ENCODE measurements at regions not wholly inside any gene's neighbourhood (a gene's known extent, or its start where the extent isn't known, plus 50 kb on each side); places are given as distances from the start of the nearest gene placed in this dataset.

DNA sequence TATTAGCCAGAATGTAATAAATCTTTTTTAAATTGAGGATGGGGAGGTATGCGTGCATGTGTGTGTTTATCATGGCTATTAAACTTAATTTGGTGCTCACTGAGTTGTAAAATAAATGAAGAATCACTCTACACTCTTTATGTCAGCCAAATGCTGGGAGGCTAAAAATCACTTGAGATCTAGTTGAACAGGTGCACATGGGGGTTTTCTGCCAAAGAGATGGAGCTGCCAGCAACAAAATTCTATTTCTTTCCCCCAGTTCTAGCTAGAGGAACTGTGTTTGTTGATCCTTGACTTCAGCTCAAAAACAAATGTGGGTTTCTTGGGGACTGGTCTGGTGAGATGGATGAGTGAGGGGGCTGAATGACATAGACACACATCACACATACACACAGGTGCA, 183.3 kb upstream of the BTBD3 start:
- TF ChIP-seq CTCF (IDR thresholded peaks at IDR 0.05; ENCODE audit: low read depth, low read length), result no peak
- no peak for DNase-seq

GRCh38 chr20:11738852-11739251, 178.8 kb upstream of the BTBD3 start:
- no peak for DNase-seq
- H3K4me1 ChIP-seq, result no peaks in the 10 kb centered on the region
- H3K9me3 ChIP-seq, result no peaks in the 10 kb centered on the region
- TF ChIP-seq CTCF (IDR thresholded peaks at IDR 0.05; ENCODE audit: low read depth, low read length), result no peak
- H3K27me3 ChIP-seq, result no peaks in the 10 kb centered on the region
- no peak overlapping the region for H3K4me3 ChIP-seq (ENCODE audit: low read depth, low read length)
- no peaks in the 10 kb centered on the region for H3K36me3 ChIP-seq

More for the DNA sequence above, 183.3 kb upstream of the BTBD3 start:
- Histone ChIP-seq H3K27me3 (no peaks in the 10 kb centered on the region), H3K4me3 (ENCODE audit: low read depth, low read length) (no peak overlapping the region), H3K4me1 (no peaks in the 10 kb centered on the region), H3K36me3 (no peaks in the 10 kb centered on the region), H3K9me3 (no peaks in the 10 kb centered on the region)

DNA sequence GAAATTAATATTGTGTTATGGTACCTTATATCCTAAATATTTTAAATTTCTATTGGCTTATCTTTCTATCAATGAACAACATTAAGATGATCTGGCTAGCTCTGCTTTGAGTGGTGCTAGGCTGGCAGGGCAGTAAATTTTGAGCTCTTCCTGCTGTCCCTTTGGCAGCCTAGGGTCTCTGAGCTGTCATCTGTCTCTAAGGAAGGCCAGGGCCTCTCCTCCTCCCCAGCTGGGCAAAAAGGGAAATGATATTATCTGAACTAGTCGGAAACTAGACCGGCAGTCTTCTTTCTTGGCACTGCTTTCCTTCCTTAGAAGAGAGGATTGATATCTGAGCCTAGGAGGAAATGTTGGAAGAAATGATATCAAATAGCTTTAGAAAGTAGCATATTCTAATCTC, 176.7 kb upstream of the BTBD3 start:
- DNase-seq, result no peak
- H3K4me3 ChIP-seq (ENCODE audit: low read depth, low read length), result no peak overlapping the region
- no peak for TF ChIP-seq CTCF (IDR thresholded peaks at IDR 0.05; ENCODE audit: low read depth, low read length)
- no peaks in the 10 kb centered on the region for H3K9me3 ChIP-seq
- H3K27me3 ChIP-seq, result no peaks in the 10 kb centered on the region
- H3K4me1 ChIP-seq, result no peaks in the 10 kb centered on the region
- H3K36me3 ChIP-seq, result no peaks in the 10 kb centered on the region

DNA sequence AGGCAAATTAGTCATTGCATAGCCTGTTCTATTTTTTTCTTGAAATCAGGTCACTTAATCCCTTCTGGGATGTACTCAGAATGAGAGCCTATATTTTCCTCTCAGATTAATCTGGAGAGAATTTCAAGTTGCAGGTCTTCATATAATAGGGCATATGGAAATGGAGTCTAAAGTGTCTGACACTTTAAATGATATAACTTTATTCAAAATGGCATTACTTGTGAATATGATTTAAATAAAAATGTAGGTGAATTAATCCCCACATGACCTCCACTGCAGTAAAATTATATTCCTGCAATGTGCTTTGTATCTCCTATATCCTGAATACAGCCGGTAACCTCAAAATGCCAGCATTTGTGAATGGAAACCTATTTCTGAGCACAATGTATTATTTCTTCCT, 172.5 kb upstream of the BTBD3 start:
- Histone ChIP-seq H3K4me1 (no peaks in the 10 kb centered on the region), H3K27me3 (no peaks in the 10 kb centered on the region), H3K9me3 (no peaks in the 10 kb centered on the region), H3K36me3 (no peaks in the 10 kb centered on the region), H3K4me3 (ENCODE audit: low read depth, low read length) (no peak overlapping the region)
- DNase-seq, result no peak
- no peak for TF ChIP-seq CTCF (IDR thresholded peaks at IDR 0.05; ENCODE audit: low read depth, low read length)

- Histone ChIP-seq H3K4me3 (ENCODE audit: low read depth, low read length) (no peak overlapping the region), H3K9me3 (no peaks in the 10 kb centered on the region), H3K27me3 (no peaks in the 10 kb centered on the region), H3K36me3 (no peaks in the 10 kb centered on the region), H3K4me1 (no peaks in the 10 kb centered on the region)
- no peak for TF ChIP-seq CTCF (IDR thresholded peaks at IDR 0.05; ENCODE audit: low read depth, low read length)
- no peak for DNase-seq
Observed at GRCh38 chr20:11748436-11748835, 169.3 kb upstream of the BTBD3 start.

DNA sequence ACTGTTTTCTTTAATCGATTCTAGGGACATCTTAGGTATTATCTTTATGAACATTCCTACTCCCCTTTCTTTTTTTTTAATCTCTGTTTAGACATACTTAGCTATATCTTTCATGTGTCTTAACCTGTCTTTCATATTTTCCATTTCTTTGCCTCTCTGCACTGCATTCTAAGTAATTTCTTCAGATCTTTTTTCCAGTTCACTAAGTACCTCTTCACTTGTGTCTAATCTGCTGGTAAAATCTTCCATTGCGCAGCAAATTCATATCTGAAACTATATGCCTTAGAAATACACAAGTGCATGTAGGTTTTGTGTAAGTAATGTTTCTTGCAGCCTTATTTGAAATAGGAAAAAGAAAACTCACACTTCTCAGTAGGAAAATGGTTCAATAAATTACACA, 165.4 kb upstream of the BTBD3 start:
- Histone ChIP-seq H3K4me1 (no peaks in the 10 kb centered on the region), H3K27me3 (no peaks in the 10 kb centered on the region), H3K9me3 (no peaks in the 10 kb centered on the region), H3K4me3 (ENCODE audit: low read depth, low read length) (no peak overlapping the region), H3K36me3 (no peaks in the 10 kb centered on the region)
- DNase-seq, result no peak
- TF ChIP-seq CTCF (IDR thresholded peaks at IDR 0.05; ENCODE audit: low read depth, low read length), result no peak
